ENCODE measurements at regions not wholly inside any gene's neighbourhood (a gene's known extent, or its start where the extent isn't known, plus 50 kb on each side); places are given as distances from the start of the nearest gene placed in this dataset.
A peak's percentile ranks its signal among the peaks of the same experiment; 100 is the strongest.
"Not testable (repeated sequence)": the region's sequence is repeated elsewhere in the genome, so short reads cannot be mapped to it uniquely, and the experiment has no call there.

GRCh38 chr5:39541920-39542319 lies 117.1 kb upstream of the DAB2 start:
- DNase-seq (ENCODE audit: low read depth) = no peak
- in situ Hi-C loops (cut with HindIII; ENCODE audit: low pct_unique_long_range_greater_than_20kb, low sequenced_read_pairs) = loop anchor here (25.0 kb wide), 1 partner anchor 155 kb away; no protein-coding TSS in a partner anchor

- in situ Hi-C loops (cut with HindIII; ENCODE audit: low pct_unique_long_range_greater_than_20kb, low sequenced_read_pairs) = loop anchor here (25.0 kb wide), 1 partner anchor 152 kb away; no protein-coding TSS in a partner anchor
- DNase-seq (ENCODE audit: low read depth) = no peak
Observed at GRCh38 chr5:39539470-39539869, 114.7 kb upstream of the DAB2 start.

DNA sequence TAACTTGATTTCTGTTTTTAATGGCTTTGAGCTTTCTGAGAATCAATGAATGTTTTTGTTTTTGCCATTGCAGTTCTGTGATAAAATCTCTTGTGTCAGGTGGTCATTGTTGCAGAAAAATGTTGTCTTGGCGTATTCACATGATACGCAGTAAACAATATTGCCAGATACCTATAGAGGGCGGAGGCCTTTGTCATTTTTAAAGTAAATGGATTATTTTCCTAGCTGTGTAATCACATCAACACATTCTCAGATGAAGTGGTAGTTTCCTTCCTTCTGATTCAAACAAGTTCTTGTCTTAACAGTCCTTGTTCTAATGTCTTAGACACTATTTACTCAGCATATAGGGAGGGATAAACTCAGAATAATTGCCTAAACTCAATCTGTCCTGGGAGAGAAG lies 109.9 kb upstream of the DAB2 start:
- no peak for DNase-seq (ENCODE audit: low read depth)
- in situ Hi-C loops (cut with HindIII; ENCODE audit: low pct_unique_long_range_greater_than_20kb, low sequenced_read_pairs) = loop anchor here (25.0 kb wide), 1 partner anchor 147 kb away; no protein-coding TSS in a partner anchor

GRCh38 chr5:39533749-39534148 lies 109.0 kb upstream of the DAB2 start:
- in situ Hi-C loops (cut with HindIII; ENCODE audit: low pct_unique_long_range_greater_than_20kb, low sequenced_read_pairs) = loop anchor here (25.0 kb wide), 1 partner anchor 146 kb away; no protein-coding TSS in a partner anchor
- DNase-seq (ENCODE audit: low read depth) = no peak

DNA sequence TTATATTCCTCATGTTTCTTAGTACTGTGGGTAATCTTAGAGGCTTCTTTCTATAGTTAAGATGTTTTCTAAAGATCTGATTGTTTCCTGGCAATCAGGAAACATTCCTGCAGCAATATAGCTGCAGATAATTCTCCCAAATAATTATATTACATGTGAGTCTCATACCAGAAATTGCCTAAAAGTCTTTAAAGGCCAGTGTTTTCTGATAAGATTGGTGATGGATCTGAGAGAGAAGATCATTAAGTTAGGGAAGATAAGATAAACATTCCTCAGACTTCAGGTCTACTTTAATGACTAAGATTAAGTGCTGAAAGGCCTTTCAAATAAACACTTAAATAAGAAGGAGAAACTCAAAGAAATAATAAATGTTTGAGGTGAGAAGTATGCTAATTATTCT lies 107.7 kb upstream of the DAB2 start:
- no peak for DNase-seq (ENCODE audit: low read depth)

DNA sequence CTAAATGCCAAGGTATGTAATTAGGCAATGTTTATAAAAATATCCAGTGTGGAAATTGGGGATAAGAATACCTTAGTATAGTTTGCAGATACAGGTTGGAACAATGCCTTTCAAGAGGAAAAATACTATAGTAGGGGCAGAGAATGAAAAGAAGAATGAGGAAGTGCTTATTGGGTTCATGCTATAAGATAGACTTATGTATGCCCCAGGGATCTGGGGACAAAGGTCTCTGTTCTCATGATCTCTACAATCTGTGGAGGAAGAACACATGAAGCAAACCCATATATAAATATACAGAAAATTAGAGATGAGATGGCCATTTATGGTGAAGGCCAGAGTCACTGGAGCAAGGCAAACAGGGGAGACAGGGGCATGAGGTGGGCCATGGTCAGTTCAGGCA lies 106.5 kb upstream of the DAB2 start:
- no peak for DNase-seq (ENCODE audit: low read depth)
- in situ Hi-C loops (cut with HindIII; ENCODE audit: low pct_unique_long_range_greater_than_20kb, low sequenced_read_pairs) = loop anchor here (25.0 kb wide), 1 partner anchor 144 kb away; no protein-coding TSS in a partner anchor

More for the DNA sequence above, 107.7 kb upstream of the DAB2 start:
- in situ Hi-C loops (cut with HindIII; ENCODE audit: low pct_unique_long_range_greater_than_20kb, low sequenced_read_pairs) = loop anchor here (25.0 kb wide), 1 partner anchor 145 kb away; no protein-coding TSS in a partner anchor

GRCh38 chr5:39526914-39527477 lies 102.2 kb upstream of the DAB2 start:
- in situ Hi-C loops (cut with HindIII; ENCODE audit: low pct_unique_long_range_greater_than_20kb, low sequenced_read_pairs) = loop anchor here (25.0 kb wide), 1 partner anchor 140 kb away; no protein-coding TSS in a partner anchor
- no peak for DNase-seq (ENCODE audit: low read depth)

DNA sequence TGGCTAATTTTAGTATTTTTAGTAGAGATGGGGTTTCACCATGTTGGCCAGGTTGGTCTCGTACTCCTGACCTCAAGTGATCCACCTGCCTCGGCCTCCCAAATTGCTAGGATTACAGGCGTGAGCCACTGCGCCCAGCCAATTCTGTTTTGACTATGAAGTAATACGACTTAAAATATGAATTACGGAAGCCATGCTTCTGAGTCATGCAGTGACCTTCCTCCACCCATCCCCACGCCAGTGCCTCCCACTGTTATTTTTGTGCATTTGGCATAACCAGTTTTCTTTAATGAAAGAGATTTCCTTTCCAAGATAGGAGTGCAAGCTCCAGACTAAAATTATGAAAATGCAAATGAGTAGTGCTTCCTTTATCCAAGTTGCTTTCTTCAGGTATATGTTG lies 101.0 kb upstream of the DAB2 start:
- in situ Hi-C loops (cut with HindIII; ENCODE audit: low pct_unique_long_range_greater_than_20kb, low sequenced_read_pairs) = loop anchor here (25.0 kb wide), 1 partner anchor 138 kb away; no protein-coding TSS in a partner anchor
- not testable (repeated sequence) for DNase-seq (ENCODE audit: low read depth)

DNA sequence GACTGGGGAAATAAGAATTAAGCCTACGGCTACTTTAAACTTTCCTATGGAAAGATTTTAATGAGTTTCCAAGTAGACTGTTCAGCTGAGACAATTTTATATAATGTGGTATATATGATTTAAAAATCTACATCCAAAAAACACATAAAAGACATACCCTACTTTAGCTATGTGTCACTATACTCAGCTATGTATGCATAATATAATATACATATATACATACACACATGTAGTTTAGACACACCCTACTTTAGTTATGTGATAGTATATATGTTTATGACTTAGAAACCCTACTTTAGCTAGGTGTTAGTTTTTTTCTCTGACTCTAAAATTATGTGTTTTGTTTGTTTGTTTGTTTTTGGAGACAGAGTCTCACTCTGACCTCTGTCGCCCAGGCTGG lies 100.5 kb upstream of the DAB2 start:
- DNase-seq (ENCODE audit: low read depth) = no peak
- in situ Hi-C loops (cut with HindIII; ENCODE audit: low pct_unique_long_range_greater_than_20kb, low sequenced_read_pairs) = loop anchor here (25.0 kb wide), 1 partner anchor 138 kb away; no protein-coding TSS in a partner anchor

- in situ Hi-C loops (cut with HindIII; ENCODE audit: low pct_unique_long_range_greater_than_20kb, low sequenced_read_pairs) = no loop called here
- DNase-seq (ENCODE audit: low read depth) = no peak
Observed at GRCh38 chr5:39523821-39524220, 99.0 kb upstream of the DAB2 start.

DNA sequence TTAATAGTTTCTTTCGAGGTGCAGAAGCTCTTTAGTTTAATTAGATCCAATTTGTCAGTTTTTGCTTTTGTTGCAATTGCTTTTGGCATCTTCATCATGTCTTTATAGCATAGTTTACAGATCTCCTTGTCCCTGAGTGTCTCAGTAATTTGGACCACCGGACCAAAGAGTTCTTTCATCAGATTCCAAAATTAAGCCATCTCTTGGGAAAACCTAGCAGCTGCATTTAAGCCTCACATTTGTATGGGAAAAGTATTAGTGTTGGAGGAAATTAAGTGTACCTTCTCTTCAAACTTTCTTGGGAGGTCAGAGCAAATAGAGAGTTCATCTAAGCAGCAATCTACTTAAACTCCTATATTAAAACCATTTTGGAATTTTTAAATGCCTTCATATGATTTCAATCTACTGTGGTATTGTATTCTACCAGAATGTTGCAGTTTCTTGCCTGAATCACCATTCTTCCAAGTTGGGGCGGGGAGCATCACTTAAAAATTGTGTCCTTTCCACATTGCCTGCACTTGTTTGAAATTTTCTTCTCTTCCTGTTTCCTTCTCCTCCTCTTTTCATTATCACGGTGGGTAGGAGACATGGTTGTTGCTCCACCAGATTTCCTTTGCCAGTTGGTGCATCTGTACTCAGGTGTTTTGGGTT lies 97.3 kb upstream of the DAB2 start:
- in situ Hi-C loops (cut with HindIII; ENCODE audit: low pct_unique_long_range_greater_than_20kb, low sequenced_read_pairs) = no loop called here
- DNase-seq (ENCODE audit: low read depth) = no peak

- DNase-seq (ENCODE audit: low read depth) = no peak
- in situ Hi-C loops (cut with HindIII; ENCODE audit: low pct_unique_long_range_greater_than_20kb, low sequenced_read_pairs) = no loop called here
Observed at GRCh38 chr5:39521098-39521860, 96.5 kb upstream of the DAB2 start.

DNA sequence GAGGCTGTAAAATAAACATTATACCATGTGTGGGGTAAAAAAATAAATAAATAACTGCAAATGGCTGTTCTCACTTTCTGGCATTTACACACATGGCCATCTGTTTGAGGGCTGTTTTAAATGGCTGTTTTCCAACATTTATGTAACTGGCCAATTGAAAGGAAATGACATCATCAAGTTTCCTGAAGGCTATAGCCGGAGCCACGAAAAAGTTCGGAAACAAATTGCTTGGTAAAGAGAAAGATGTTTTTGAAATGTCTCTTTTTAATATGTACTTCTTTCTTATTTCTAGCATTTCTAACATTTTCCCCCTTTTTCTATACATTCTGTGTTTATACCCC lies 95.4 kb upstream of the DAB2 start:
- peak; percentile 29 for DNase-seq (ENCODE audit: low read depth)
- in situ Hi-C loops (cut with HindIII; ENCODE audit: low pct_unique_long_range_greater_than_20kb, low sequenced_read_pairs) = no loop called here

GRCh38 chr5:39519566-39520231 lies 94.9 kb upstream of the DAB2 start:
- DNase-seq (ENCODE audit: low read depth) = peak; percentile 31
- in situ Hi-C loops (cut with HindIII; ENCODE audit: low pct_unique_long_range_greater_than_20kb, low sequenced_read_pairs) = no loop called here

DNA sequence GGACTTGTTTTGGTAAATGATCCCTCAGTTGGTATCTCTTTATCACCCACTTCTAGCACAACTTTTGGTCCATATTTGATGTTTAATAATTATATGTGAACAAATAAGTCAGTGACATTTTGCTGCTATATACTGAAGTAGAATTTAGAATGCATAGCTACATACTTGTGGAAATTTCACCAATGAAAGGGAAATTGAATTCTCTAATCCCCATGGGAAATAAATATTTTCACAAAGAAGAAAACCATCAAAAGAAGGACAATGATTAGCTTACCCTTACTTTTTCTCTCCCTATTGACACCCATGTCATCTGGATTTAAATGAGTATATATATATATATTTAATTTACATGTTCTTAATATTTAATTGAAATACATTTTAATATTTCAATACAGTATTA lies 94.3 kb upstream of the DAB2 start:
- no peak for DNase-seq (ENCODE audit: low read depth)
- in situ Hi-C loops (cut with HindIII; ENCODE audit: low pct_unique_long_range_greater_than_20kb, low sequenced_read_pairs) = no loop called here

DNA sequence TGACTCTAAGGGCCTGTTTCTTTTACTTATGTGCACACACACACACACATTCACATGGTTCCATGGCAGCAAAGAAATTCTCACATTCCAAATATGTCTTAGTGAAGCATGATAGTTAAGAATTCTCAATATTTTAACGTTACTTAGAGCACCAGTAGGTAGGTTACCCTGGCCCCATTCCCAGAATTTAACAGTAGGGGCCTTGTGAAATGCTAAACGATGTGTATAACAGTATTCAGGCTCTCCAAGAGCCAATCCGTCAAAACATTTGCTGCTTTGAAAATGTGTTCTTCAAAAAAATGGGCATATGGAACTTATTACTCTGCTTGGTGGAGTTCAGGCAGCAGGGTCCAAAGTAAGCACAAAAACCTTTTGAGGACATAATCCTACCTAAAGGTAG lies 93.7 kb upstream of the DAB2 start:
- DNase-seq (ENCODE audit: low read depth) = no peak
- in situ Hi-C loops (cut with HindIII; ENCODE audit: low pct_unique_long_range_greater_than_20kb, low sequenced_read_pairs) = no loop called here

- in situ Hi-C loops (cut with HindIII; ENCODE audit: low pct_unique_long_range_greater_than_20kb, low sequenced_read_pairs) = no loop called here
- DNase-seq (ENCODE audit: low read depth) = peak; percentile 64
Observed at GRCh38 chr5:39517800-39518199, 93.0 kb upstream of the DAB2 start.

DNA sequence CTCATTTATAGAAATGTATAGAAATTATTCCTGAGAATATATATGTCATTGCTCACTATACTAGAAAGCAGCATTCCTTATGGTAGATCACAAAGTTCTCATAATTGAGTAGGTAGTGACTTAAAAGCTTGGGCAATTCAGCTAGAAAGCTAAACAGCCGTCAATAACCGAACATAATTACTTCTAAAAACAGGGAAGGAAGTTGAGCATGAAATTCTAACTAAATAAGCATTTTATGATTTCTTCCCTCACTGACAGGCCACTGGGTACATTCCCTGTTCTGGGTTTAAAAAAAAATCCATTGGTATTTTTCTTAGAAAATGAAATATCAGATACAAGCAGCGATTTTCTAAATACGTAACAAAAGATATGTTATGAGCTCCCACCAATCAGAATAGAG lies 91.1 kb upstream of the DAB2 start:
- in situ Hi-C loops (cut with HindIII; ENCODE audit: low pct_unique_long_range_greater_than_20kb, low sequenced_read_pairs) = no loop called here
- no peak for DNase-seq (ENCODE audit: low read depth)

DNA sequence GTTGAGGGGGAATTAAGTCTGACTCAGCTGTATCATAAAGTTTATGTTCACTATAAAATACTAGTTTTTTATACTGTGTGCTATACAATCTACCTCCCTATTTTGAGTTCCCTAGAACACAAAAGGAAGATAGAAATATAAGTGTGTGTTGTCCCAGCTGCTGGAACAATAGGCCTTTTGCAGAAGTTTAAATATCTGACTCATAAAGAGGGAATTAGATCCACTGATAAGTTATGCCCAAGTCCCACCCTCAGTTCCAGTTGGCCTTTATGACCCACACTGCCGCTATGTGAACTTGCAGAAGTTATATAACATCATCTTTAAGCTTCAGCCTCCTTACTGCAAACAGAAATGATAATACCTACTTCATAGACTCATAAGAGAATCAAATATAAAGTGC lies 88.5 kb upstream of the DAB2 start:
- DNase-seq (ENCODE audit: low read depth) = no peak
- in situ Hi-C loops (cut with HindIII; ENCODE audit: low pct_unique_long_range_greater_than_20kb, low sequenced_read_pairs) = no loop called here
